HFFc6 (cell line): ENCODE measurements at regions not wholly inside any gene's neighbourhood (a gene's known extent, or its start where the extent isn't known, plus 50 kb on each side); places are given as distances from the start of the nearest gene placed in this dataset.

Experiments used
- DNase-seq: peaks from one replicate; pipeline ENCODE4 v3.0.0-alpha.2; 2018
- H3K27ac Mint-ChIP-seq: 2 replicates; pipeline ENCODE4 v1.8.0; 2020; ENCODE audit warnings: mild to moderate bottlenecking, mixed read lengths
- H3K27me3 Mint-ChIP-seq: 2 replicates; pipeline ENCODE4 v1.8.0; 2021; ENCODE audit warnings: mild to moderate bottlenecking, moderate library complexity, mixed read lengths; ENCODE audit not compliant: insufficient read depth
- H3K36me3 Mint-ChIP-seq: 2 replicates; pipeline ENCODE4 v1.8.0; 2021; ENCODE audit warnings: low read depth, mixed read lengths
- H3K4me1 Mint-ChIP-seq: 2 replicates; pipeline ENCODE4 v1.8.0; 2020; ENCODE audit warnings: low read depth, mixed read lengths
- H3K4me3 Mint-ChIP-seq: 2 replicates; pipeline ENCODE4 v1.8.0; 2020; ENCODE audit warnings: mild to moderate bottlenecking, moderate library complexity, mixed read lengths
- H3K9me3 Mint-ChIP-seq: 2 replicates; pipeline ENCODE4 v1.8.0; 2020; ENCODE audit warnings: mild to moderate bottlenecking, mixed read lengths
- CTCF ChIP-seq: fragments of 200-600 bp; sonication (generic); IDR thresholded peaks from 2 replicates; pipeline ENCODE4 v1.5.0; 2021; ENCODE audit warnings: antibody characterized with exemption, mild to moderate bottlenecking

GRCh38 chr13:34166406-34166805 is 348.5 kb downstream of the RFC3 start:
- H3K27ac Mint-ChIP-seq = no peak overlapping the region
- no peaks in the 10 kb centered on the region; the same call in 1 of the 2 replicates for H3K27me3 Mint-ChIP-seq

GRCh38 chr13:34167347-34167746 is 349.4 kb downstream of the RFC3 start:
- no peaks in the 10 kb centered on the region; the same call in 1 of the 2 replicates for H3K27me3 Mint-ChIP-seq
- TF ChIP-seq CTCF = no peak
- peaks cover 22% of the 10 kb centered on the region for H3K4me1 Mint-ChIP-seq
- H3K9me3 Mint-ChIP-seq = no peaks in the 10 kb centered on the region
- no peaks in the 10 kb centered on the region for H3K36me3 Mint-ChIP-seq
- no peak overlapping the region for H3K27ac Mint-ChIP-seq
- DNase-seq = no peak
- no peak overlapping the region for H3K4me3 Mint-ChIP-seq

More at GRCh38 chr13:34166406-34166805, 348.5 kb downstream of the RFC3 start:
- peaks cover 22% of the 10 kb centered on the region for H3K4me1 Mint-ChIP-seq
- no peaks in the 10 kb centered on the region for H3K9me3 Mint-ChIP-seq
- no peaks in the 10 kb centered on the region for H3K36me3 Mint-ChIP-seq
- DNase-seq = no peak
- H3K4me3 Mint-ChIP-seq = no peak overlapping the region
- no peak for TF ChIP-seq CTCF

DNA sequence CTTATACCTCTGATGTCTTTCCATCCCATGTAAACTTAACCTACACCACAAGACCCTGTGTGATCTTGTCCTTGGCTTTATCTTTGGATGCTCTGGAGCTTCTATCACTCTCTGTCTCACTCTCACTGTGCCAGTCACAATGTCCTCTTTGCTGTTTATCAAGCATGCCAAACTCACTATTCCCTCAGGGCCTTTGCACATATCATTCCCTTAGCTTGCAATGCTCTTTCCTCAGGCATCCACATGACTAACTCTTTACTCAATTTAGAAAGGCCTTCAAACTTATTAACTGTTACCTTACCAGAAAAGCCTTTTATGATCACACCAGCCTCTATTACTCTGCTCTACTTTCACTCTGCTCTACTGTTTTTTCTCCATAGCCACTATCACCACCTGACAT is 354.1 kb downstream of the RFC3 start:
- peak; percentile 27 for DNase-seq
- Mint-ChIP-seq H3K36me3 (no peaks in the 10 kb centered on the region), H3K4me3 (no peak overlapping the region), H3K27ac (peak overlapping the region; percentile 3; the same call in 1 of the 2 replicates), H3K9me3 (no peaks in the 10 kb centered on the region), H3K4me1 (peaks cover 50% of the 10 kb centered on the region), H3K27me3 (no peaks in the 10 kb centered on the region; the same call in 1 of the 2 replicates)
- no peak for TF ChIP-seq CTCF

DNA sequence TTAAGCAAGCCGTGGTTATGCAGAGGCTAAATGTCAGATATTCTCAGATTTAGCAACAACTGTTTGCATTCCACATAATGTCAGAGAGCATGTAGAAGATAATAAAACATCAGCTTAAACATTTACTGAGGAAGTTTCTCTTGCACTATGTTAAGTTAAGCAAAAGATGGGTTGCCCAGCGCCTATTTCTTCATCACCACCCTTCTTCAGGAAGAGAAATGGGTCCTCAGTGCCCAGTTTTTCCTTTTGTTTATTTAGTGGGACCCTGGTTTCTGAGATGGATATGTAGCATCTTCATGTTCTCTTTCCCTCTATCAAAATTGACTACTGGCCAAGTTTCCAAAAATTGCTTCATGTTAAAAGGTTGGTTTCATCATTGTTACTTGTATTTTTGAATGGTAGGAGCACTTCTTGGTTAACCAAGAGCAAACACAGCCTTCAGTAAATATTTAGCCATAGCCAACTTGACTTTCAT is 356.8 kb downstream of the RFC3 start:
- no peak overlapping the region for H3K4me3 Mint-ChIP-seq
- no peaks in the 10 kb centered on the region for H3K27me3 Mint-ChIP-seq
- DNase-seq = peak; percentile 55
- H3K4me1 Mint-ChIP-seq = peaks cover 67% of the 10 kb centered on the region
- H3K36me3 Mint-ChIP-seq = no peaks in the 10 kb centered on the region
- H3K27ac Mint-ChIP-seq = no peak overlapping the region
- no peak for TF ChIP-seq CTCF
- no peaks in the 10 kb centered on the region for H3K9me3 Mint-ChIP-seq

GRCh38 chr13:34175551-34175950 is 357.6 kb downstream of the RFC3 start:
- Mint-ChIP-seq H3K36me3 (no peaks in the 10 kb centered on the region), H3K27me3 (no peaks in the 10 kb centered on the region), H3K9me3 (no peaks in the 10 kb centered on the region), H3K4me1 (peaks cover 75% of the 10 kb centered on the region), H3K27ac (no peak overlapping the region), H3K4me3 (no peak overlapping the region)
- no peak for DNase-seq
- TF ChIP-seq CTCF = no peak

GRCh38 chr13:34176633-34177032 is 358.7 kb downstream of the RFC3 start:
- no peak overlapping the region; the same call in 1 of the 2 replicates for H3K27ac Mint-ChIP-seq
- H3K4me3 Mint-ChIP-seq = no peak overlapping the region
- DNase-seq = no peak
- no peaks in the 10 kb centered on the region for H3K36me3 Mint-ChIP-seq
- no peaks in the 10 kb centered on the region for H3K27me3 Mint-ChIP-seq
- H3K9me3 Mint-ChIP-seq = no peaks in the 10 kb centered on the region
- H3K4me1 Mint-ChIP-seq = peaks cover 76% of the 10 kb centered on the region
- no peak for TF ChIP-seq CTCF
